MM.1S (cell line): ENCODE measurements at regions not wholly inside any gene's neighbourhood (a gene's known extent, or its start where the extent isn't known, plus 50 kb on each side); places are given as distances from the start of the nearest gene placed in this dataset.

ENCODE experiments used
- EZH2 ChIP-seq: fragments of 300-600 bp; sonication (generic); optimal IDR thresholded peaks from 2 replicates; pipeline ENCODE3; 2017; ENCODE audit warnings: low read depth, mild to moderate bottlenecking, antibody characterized with exemption, low read length, mixed read lengths
- EZH2phosphoT487 ChIP-seq: fragments of 300-600 bp; sonication (generic); IDR thresholded peaks from 2 replicates; pipeline ENCODE4 v1.6.1; 2018; ENCODE audit warnings: antibody characterized with exemption, low read length
- TF ChIP-seq, protein P1 (sequence below): fragments of 300-600 bp; sonication (generic); IDR thresholded peaks from 2 replicates; pipeline ENCODE4 v1.5.1; 2016; ENCODE audit warnings: antibody characterized with exemption, low read length, mixed read lengths

DNA sequence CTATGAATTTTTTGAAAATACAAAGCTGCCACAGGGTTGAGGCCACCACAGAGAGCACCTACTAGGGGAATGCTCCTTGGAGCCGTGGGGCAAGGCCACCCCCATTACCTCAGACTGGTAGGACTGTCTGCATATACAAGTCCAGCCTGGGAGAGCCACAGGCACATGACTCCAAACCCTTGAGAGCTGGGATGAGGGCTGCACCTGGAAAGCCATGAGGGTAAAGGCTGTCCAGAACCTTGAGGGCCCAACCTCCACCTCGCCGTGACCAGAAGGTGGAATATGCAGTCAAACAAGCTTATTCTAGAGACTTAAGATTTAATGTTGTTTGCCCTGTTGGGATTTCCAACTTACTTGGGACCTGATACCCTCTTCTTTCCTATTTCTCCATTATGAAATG is 69.5 kb upstream of the TSLP start:
- no peak for TF ChIP-seq EZH2
- TF ChIP-seq, protein P1, sequence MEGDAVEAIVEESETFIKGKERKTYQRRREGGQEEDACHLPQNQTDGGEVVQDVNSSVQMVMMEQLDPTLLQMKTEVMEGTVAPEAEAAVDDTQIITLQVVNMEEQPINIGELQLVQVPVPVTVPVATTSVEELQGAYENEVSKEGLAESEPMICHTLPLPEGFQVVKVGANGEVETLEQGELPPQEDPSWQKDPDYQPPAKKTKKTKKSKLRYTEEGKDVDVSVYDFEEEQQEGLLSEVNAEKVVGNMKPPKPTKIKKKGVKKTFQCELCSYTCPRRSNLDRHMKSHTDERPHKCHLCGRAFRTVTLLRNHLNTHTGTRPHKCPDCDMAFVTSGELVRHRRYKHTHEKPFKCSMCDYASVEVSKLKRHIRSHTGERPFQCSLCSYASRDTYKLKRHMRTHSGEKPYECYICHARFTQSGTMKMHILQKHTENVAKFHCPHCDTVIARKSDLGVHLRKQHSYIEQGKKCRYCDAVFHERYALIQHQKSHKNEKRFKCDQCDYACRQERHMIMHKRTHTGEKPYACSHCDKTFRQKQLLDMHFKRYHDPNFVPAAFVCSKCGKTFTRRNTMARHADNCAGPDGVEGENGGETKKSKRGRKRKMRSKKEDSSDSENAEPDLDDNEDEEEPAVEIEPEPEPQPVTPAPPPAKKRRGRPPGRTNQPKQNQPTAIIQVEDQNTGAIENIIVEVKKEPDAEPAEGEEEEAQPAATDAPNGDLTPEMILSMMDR, result no peak
- no peak for TF ChIP-seq EZH2phosphoT487
